WTC11 (cell line): ENCODE measurements at regions not wholly inside any gene's neighbourhood (a gene's known extent, or its start where the extent isn't known, plus 50 kb on each side); places are given as distances from the start of the nearest gene placed in this dataset.

Experiments used
- ATAC-seq: fragments of 200-7000 bp; cut with Tn5 transposase; 2 replicates; pipeline ENCODE4 v1.10.0; 2021; ENCODE audit warnings: mild to moderate bottlenecking, moderate library complexity
- CTCF ChIA-PET: fragments of 300-600 bp; sonication (Branson Sonifier 250); formaldehyde crosslinking; loops from one replicate; lab custom pipeline; 2021; ENCODE audit warnings: antibody characterized with exemption; lab: Charles Lee
- POLR2A ChIA-PET: fragments of 350-600 bp; sonication (Branson Sonifier 250); formaldehyde crosslinking; loops from one replicate; lab custom pipeline; 2021; ENCODE audit warnings: antibody characterized with exemption; lab: Charles Lee
- DNase-seq: peaks from one replicate; pipeline ENCODE4 v3.0.0; 2021; ENCODE audit warnings: low spot score
- H3K27ac Mint-ChIP-seq: 2 replicates; pipeline ENCODE4 v1.8.0; 2021; ENCODE audit warnings: mixed read lengths
- H3K27me3 Mint-ChIP-seq: 2 replicates; pipeline ENCODE4 v1.8.0; 2021; ENCODE audit warnings: low read depth, mild to moderate bottlenecking, moderate library complexity, mixed read lengths
- H3K36me3 Mint-ChIP-seq: 2 replicates; pipeline ENCODE4 v1.8.0; 2021; ENCODE audit warnings: mixed read lengths
- H3K4me1 Mint-ChIP-seq: 2 replicates; pipeline ENCODE4 v1.8.0; 2022; ENCODE audit warnings: mixed read lengths
- H3K4me3 Mint-ChIP-seq: 2 replicates; pipeline ENCODE4 v1.8.0; 2021; ENCODE audit warnings: mild to moderate bottlenecking, moderate library complexity, mixed read lengths
- H3K9me3 Mint-ChIP-seq: 2 replicates; pipeline ENCODE4 v1.8.0; 2021; ENCODE audit warnings: mixed read lengths
- FOXJ3 ChIP-seq: sonication (generic); formaldehyde crosslinking; IDR thresholded peaks from 2 replicates; pipeline ENCODE4 v1.9.0; 2021; ENCODE audit warnings: missing genetic modification reagents, mild to moderate bottlenecking, borderline replicate concordance
- GRHL2 ChIP-seq: fragments of 250-450 bp; sonication (Bioruptor Pico); IDR thresholded peaks from 2 replicates; pipeline ENCODE4 v1.8.0; 2022; ENCODE audit warnings: mild to moderate bottlenecking, moderate library complexity; ENCODE audit not compliant: insufficient replicate concordance, severe bottlenecking
- HMGA2 ChIP-seq: fragments of 250-450 bp; sonication (Bioruptor Pico); IDR thresholded peaks from 2 replicates; pipeline ENCODE4 v1.4.0; 2021; ENCODE audit warnings: mild to moderate bottlenecking, moderate library complexity
- IRF2 ChIP-seq: sonication (generic); formaldehyde crosslinking; IDR thresholded peaks from 2 replicates; pipeline ENCODE4 v1.8.0; 2022; ENCODE audit warnings: low read depth, missing genetic modification reagents, borderline replicate concordance
- JAZF1 ChIP-seq: fragments of 250-450 bp; sonication (Bioruptor Pico); IDR thresholded peaks from 2 replicates; pipeline ENCODE4 v1.9.0; 2021; ENCODE audit warnings: moderate library complexity, mild to moderate bottlenecking, inconsistent platforms
- KAT7 ChIP-seq: sonication (generic); formaldehyde crosslinking; IDR thresholded peaks from 2 replicates; pipeline ENCODE4 v1.8.1; 2023; ENCODE audit warnings: missing genetic modification reagents, mild to moderate bottlenecking, borderline replicate concordance
- NR2C2 ChIP-seq: sonication (generic); formaldehyde crosslinking; IDR thresholded peaks from 2 replicates; pipeline ENCODE4 v1.8.0; 2022; ENCODE audit warnings: mild to moderate bottlenecking, missing genetic modification reagents
- SMAD3 ChIP-seq: sonication (generic); formaldehyde crosslinking; IDR thresholded peaks from 2 replicates; pipeline ENCODE4 v1.8.0; 2022; ENCODE audit warnings: missing genetic modification reagents, mild to moderate bottlenecking, borderline replicate concordance
- TEAD4 ChIP-seq: sonication (generic); formaldehyde crosslinking; IDR thresholded peaks from 2 replicates; pipeline ENCODE4 v1.8.0; 2022; ENCODE audit warnings: mild to moderate bottlenecking, missing genetic modification reagents
- ZNF121 ChIP-seq: sonication (generic); formaldehyde crosslinking; IDR thresholded peaks from 2 replicates; pipeline ENCODE4 v1.8.0; 2023; ENCODE audit warnings: missing genetic modification reagents
- ZNF219 ChIP-seq: sonication (generic); formaldehyde crosslinking; IDR thresholded peaks from 2 replicates; pipeline ENCODE4 v1.8.0; 2023; ENCODE audit warnings: missing genetic modification reagents, mild to moderate bottlenecking, borderline replicate concordance
- ZNF232 ChIP-seq: sonication (generic); formaldehyde crosslinking; IDR thresholded peaks from 2 replicates; pipeline ENCODE4 v1.8.0; 2022; ENCODE audit warnings: mild to moderate bottlenecking, missing genetic modification reagents
- TF ChIP-seq, protein P1 (sequence below): sonication (generic); formaldehyde crosslinking; IDR thresholded peaks from 2 replicates; pipeline ENCODE4 v1.8.1; 2022; ENCODE audit warnings: mild to moderate bottlenecking, missing genetic modification reagents, moderate library complexity, borderline replicate concordance
- TF ChIP-seq, protein P2 (sequence below): sonication (generic); formaldehyde crosslinking; IDR thresholded peaks from 2 replicates; pipeline ENCODE4 v1.8.1; 2022; ENCODE audit warnings: low read depth, mild to moderate bottlenecking, moderate library complexity, missing genetic modification reagents, borderline replicate concordance
- TF ChIP-seq, protein P3 (sequence below): fragments of 250-450 bp; sonication (Bioruptor Pico); conservative IDR thresholded peaks from 2 replicates; pipeline ENCODE4 v1.9.0; 2021; ENCODE audit warnings: mild to moderate bottlenecking
- TF ChIP-seq, protein P4 (sequence below): sonication (generic); formaldehyde crosslinking; IDR thresholded peaks from 2 replicates; pipeline ENCODE4 v1.8.0; 2023; ENCODE audit warnings: missing genetic modification reagents
- TF ChIP-seq, protein P5 (sequence below): sonication (generic); formaldehyde crosslinking; IDR thresholded peaks from 2 replicates; pipeline ENCODE4 v1.8.1; 2023; ENCODE audit warnings: mild to moderate bottlenecking, missing genetic modification reagents, moderate library complexity
- TF ChIP-seq, protein P6 (sequence below): sonication (generic); formaldehyde crosslinking; IDR thresholded peaks from 2 replicates; pipeline ENCODE4 v1.8.0; 2022; ENCODE audit warnings: mild to moderate bottlenecking, missing genetic modification reagents
- TF ChIP-seq, protein P7 (sequence below): fragments of 250-450 bp; sonication (Bioruptor Pico); IDR thresholded peaks from 2 replicates; pipeline ENCODE4 v1.9.0; 2021; ENCODE audit warnings: mild to moderate bottlenecking
- TF ChIP-seq, protein P8 (sequence below): fragments of 250-450 bp; sonication (Bioruptor Pico); IDR thresholded peaks from 2 replicates; pipeline ENCODE4 v2.1.2; 2022; ENCODE audit warnings: mild to moderate bottlenecking, moderate library complexity
- TF ChIP-seq, protein P9 (sequence below): sonication (generic); formaldehyde crosslinking; IDR thresholded peaks from 2 replicates; pipeline ENCODE4 v1.8.0; 2022; ENCODE audit warnings: missing genetic modification reagents

DNA sequence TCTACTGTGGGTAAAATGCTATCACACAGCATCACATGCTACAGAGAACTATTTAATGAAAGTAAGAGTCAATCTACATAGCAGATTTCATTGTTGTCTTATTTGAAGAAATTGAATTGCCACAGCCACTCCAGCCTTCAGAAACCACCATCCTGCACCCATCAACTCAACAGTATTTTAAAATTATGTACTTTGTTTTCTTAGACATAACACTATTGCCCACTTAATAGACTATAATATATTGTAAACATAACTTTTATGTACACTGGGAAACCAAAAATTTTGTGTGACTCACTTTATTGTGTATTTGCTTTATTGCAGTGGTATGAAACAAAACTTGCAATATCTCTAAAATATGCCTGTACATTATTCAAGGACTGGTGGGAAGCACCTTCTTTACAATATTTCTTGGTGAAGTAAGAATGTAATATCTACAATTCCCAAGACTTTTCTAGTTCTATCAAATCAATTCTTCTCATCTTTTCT is 133.0 kb downstream of the DUSP10 start (continued):
- TF ChIP-seq, protein P1, sequence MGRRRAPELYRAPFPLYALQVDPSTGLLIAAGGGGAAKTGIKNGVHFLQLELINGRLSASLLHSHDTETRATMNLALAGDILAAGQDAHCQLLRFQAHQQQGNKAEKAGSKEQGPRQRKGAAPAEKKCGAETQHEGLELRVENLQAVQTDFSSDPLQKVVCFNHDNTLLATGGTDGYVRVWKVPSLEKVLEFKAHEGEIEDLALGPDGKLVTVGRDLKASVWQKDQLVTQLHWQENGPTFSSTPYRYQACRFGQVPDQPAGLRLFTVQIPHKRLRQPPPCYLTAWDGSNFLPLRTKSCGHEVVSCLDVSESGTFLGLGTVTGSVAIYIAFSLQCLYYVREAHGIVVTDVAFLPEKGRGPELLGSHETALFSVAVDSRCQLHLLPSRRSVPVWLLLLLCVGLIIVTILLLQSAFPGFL (CRISPR knock-in tag), result no peak
- TF ChIP-seq, protein P2, sequence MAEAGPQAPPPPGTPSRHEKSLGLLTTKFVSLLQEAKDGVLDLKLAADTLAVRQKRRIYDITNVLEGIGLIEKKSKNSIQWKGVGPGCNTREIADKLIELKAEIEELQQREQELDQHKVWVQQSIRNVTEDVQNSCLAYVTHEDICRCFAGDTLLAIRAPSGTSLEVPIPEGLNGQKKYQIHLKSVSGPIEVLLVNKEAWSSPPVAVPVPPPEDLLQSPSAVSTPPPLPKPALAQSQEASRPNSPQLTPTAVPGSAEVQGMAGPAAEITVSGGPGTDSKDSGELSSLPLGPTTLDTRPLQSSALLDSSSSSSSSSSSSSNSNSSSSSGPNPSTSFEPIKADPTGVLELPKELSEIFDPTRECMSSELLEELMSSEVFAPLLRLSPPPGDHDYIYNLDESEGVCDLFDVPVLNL (CRISPR knock-in tag), result no peak
- no peak for TF ChIP-seq FOXJ3 (CRISPR knock-in tag)
- TF ChIP-seq, protein P3, sequence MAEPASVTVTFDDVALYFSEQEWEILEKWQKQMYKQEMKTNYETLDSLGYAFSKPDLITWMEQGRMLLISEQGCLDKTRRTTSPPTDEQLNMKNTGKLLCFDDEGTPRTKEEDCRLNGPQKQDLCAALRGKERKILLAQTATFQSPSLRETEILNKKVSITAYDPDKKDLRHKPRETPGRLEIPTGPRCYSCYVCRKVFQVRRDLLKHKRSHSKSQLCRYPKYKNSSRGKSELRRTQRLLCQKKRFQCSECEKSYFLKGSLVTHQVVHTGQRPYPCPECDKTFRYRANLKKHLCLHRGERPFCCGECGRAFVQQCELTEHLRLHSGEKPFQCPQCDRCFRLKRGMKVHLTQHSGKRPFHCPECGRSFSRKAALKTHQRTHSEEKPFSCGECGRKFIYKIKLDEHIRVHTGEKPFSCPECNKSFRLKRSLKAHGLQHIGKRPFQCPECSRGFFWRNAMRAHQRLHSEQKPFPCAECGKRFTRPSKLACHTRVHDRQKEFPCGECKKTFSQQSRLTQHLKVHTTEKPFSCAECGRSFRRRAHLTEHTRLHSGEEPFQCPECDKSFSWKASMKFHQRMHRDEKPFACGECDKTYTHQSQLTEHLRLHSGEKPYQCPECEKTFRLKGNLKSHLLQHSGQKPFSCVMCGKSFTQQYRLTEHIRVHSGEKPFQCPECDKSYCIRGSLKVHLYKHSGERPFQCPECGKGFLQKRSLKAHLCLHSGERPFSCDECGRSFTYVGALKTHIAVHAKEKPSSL (CRISPR knock-in tag), result no peak
- no peak for TF ChIP-seq HMGA2 (CRISPR knock-in tag)
- TF ChIP-seq GRHL2 (CRISPR knock-in tag), result no peak
- TF ChIP-seq, protein P4, sequence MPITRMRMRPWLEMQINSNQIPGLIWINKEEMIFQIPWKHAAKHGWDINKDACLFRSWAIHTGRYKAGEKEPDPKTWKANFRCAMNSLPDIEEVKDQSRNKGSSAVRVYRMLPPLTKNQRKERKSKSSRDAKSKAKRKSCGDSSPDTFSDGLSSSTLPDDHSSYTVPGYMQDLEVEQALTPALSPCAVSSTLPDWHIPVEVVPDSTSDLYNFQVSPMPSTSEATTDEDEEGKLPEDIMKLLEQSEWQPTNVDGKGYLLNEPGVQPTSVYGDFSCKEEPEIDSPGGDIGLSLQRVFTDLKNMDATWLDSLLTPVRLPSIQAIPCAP (CRISPR knock-in tag), result no peak
- TF ChIP-seq KAT7, result no peak
- TF ChIP-seq, protein P5, sequence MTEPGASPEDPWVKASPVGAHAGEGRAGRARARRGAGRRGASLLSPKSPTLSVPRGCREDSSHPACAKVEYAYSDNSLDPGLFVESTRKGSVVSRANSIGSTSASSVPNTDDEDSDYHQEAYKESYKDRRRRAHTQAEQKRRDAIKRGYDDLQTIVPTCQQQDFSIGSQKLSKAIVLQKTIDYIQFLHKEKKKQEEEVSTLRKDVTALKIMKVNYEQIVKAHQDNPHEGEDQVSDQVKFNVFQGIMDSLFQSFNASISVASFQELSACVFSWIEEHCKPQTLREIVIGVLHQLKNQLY (CRISPR knock-in tag), result no peak
- TF ChIP-seq, protein P6, sequence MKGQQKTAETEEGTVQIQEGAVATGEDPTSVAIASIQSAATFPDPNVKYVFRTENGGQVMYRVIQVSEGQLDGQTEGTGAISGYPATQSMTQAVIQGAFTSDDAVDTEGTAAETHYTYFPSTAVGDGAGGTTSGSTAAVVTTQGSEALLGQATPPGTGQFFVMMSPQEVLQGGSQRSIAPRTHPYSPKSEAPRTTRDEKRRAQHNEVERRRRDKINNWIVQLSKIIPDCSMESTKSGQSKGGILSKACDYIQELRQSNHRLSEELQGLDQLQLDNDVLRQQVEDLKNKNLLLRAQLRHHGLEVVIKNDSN (CRISPR knock-in tag), result no peak
- TF ChIP-seq TEAD4 (CRISPR knock-in tag), result no peak

DNA sequence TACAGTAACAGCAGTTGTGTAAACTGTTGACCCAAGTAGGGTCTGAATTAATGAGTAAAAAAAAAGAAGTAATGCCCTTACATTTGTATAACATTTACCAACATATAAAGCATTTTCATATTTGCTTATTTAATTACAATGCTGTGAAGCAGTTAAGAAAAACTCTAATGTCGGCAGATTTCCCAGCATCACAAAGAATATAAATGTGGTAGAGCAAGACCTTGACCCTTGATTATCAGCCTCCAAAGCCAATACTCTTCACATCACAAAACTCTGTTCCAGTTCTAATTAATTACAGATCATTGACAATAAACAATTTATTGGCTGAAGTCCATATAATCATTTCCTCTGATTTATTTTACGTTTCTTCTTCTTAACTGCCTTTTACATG is 130.2 kb downstream of the DUSP10 start:
- peaks cover 6% of the 10 kb centered on the region for H3K9me3 Mint-ChIP-seq
- 0 out of 2 replicates have a peak, but pooled peaks cover 2% of the 10 kb centered on the region for H3K36me3 Mint-ChIP-seq
- peaks cover 4% of the 10 kb centered on the region for H3K4me1 Mint-ChIP-seq
- POLR2A ChIA-PET, result no interaction called here
- no peak overlapping the region for H3K27ac Mint-ChIP-seq
- no peak for DNase-seq
- no peak for ATAC-seq
- CTCF ChIA-PET, result no interaction called here
- no peaks in the 10 kb centered on the region for H3K27me3 Mint-ChIP-seq
- no peak overlapping the region for H3K4me3 Mint-ChIP-seq
- no peak for TF ChIP-seq KAT7
- no peak for TF ChIP-seq JAZF1
- no peak for TF ChIP-seq IRF2 (CRISPR knock-in tag)
- TF ChIP-seq ZNF121 (CRISPR knock-in tag), result no peak
- TF ChIP-seq, protein P7, sequence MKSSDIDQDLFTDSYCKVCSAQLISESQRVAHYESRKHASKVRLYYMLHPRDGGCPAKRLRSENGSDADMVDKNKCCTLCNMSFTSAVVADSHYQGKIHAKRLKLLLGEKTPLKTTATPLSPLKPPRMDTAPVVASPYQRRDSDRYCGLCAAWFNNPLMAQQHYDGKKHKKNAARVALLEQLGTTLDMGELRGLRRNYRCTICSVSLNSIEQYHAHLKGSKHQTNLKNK (CRISPR knock-in tag), result no peak
- TF ChIP-seq, protein P8, sequence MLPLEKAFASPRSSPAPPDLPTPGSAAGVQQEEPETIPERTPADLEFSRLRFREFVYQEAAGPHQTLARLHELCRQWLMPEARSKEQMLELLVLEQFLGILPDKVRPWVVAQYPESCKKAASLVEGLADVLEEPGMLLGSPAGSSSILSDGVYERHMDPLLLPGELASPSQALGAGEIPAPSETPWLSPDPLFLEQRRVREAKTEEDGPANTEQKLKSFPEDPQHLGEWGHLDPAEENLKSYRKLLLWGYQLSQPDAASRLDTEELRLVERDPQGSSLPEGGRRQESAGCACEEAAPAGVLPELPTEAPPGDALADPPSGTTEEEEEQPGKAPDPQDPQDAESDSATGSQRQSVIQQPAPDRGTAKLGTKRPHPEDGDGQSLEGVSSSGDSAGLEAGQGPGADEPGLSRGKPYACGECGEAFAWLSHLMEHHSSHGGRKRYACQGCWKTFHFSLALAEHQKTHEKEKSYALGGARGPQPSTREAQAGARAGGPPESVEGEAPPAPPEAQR (CRISPR knock-in tag), result no peak
- TF ChIP-seq ZNF219 (CRISPR knock-in tag), result no peak
- no peak for TF ChIP-seq ZNF232 (CRISPR knock-in tag)
- no peak for TF ChIP-seq NR2C2 (CRISPR knock-in tag)
- no peak for TF ChIP-seq SMAD3 (CRISPR knock-in tag)
- TF ChIP-seq, protein P9, sequence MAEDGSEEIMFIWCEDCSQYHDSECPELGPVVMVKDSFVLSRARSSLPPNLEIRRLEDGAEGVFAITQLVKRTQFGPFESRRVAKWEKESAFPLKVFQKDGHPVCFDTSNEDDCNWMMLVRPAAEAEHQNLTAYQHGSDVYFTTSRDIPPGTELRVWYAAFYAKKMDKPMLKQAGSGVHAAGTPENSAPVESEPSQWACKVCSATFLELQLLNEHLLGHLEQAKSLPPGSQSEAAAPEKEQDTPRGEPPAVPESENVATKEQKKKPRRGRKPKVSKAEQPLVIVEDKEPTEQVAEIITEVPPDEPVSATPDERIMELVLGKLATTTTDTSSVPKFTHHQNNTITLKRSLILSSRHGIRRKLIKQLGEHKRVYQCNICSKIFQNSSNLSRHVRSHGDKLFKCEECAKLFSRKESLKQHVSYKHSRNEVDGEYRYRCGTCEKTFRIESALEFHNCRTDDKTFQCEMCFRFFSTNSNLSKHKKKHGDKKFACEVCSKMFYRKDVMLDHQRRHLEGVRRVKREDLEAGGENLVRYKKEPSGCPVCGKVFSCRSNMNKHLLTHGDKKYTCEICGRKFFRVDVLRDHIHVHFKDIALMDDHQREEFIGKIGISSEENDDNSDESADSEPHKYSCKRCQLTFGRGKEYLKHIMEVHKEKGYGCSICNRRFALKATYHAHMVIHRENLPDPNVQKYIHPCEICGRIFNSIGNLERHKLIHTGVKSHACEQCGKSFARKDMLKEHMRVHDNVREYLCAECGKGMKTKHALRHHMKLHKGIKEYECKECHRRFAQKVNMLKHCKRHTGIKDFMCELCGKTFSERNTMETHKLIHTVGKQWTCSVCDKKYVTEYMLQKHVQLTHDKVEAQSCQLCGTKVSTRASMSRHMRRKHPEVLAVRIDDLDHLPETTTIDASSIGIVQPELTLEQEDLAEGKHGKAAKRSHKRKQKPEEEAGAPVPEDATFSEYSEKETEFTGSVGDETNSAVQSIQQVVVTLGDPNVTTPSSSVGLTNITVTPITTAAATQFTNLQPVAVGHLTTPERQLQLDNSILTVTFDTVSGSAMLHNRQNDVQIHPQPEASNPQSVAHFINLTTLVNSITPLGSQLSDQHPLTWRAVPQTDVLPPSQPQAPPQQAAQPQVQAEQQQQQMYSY (CRISPR knock-in tag), result no peak
- TF ChIP-seq, protein P3 (CRISPR knock-in tag), result no peak
- no peak for TF ChIP-seq HMGA2 (CRISPR knock-in tag)
